Activated naive CD8-positive, alpha-beta T cell treated with anti-CD3 and anti-CD28 coated beads, Interleukin-2, amount 10 ng/mL, durations not matched to agents 7 days and 5 days (primary cell): ENCODE measurements at regions not wholly inside any gene's neighbourhood (a gene's known extent, or its start where the extent isn't known, plus 50 kb on each side); places are given as distances from the start of the nearest gene placed in this dataset.
A peak's percentile ranks its signal among the peaks of the same experiment; 100 is the strongest.
"Not testable (repeated sequence)": the region's sequence is repeated elsewhere in the genome, so short reads cannot be mapped to it uniquely, and the experiment has no call there.

Experiments
- ATAC-seq: fragments of 150-1000 bp; cut with Tn5 transposase; one replicate; pipeline ENCODE4 v1.10.0; 2021; ENCODE audit warnings: low read depth, moderate library complexity
- POLR2A ChIA-PET: fragments of 350-600 bp; sonication (Branson Sonifier 250); formaldehyde crosslinking; loops from one replicate; lab custom pipeline; 2021; ENCODE audit warnings: antibody characterized with exemption; lab: Charles Lee
- DNase-seq: peaks from one replicate; pipeline ENCODE4 v3.0.0; 2021
- H3K27ac Mint-ChIP-seq: one replicate; pipeline ENCODE4 v1.8.0; 2022; ENCODE audit warnings: mild to moderate bottlenecking, mixed read lengths
- H3K27me3 Mint-ChIP-seq: one replicate; pipeline ENCODE4 v1.8.0; 2022; ENCODE audit warnings: mild to moderate bottlenecking, moderate library complexity, mixed read lengths
- H3K36me3 Mint-ChIP-seq: one replicate; pipeline ENCODE4 v1.8.0; 2021; ENCODE audit warnings: mild to moderate bottlenecking, mixed read lengths
- H3K4me1 Mint-ChIP-seq: one replicate; pipeline ENCODE4 v1.8.0; 2021; ENCODE audit warnings: mixed read lengths
- H3K4me3 Mint-ChIP-seq: one replicate; pipeline ENCODE4 v1.8.0; 2022; ENCODE audit warnings: mild to moderate bottlenecking, moderate library complexity, mixed read lengths
- H3K9me3 Mint-ChIP-seq: one replicate; pipeline ENCODE4 v1.8.0; 2021; ENCODE audit warnings: mixed read lengths

- Mint-ChIP-seq H3K9me3 (no peaks in the 10 kb centered on the region), H3K36me3 (no peaks in the 10 kb centered on the region), H3K27ac (no peak overlapping the region), H3K27me3 (peaks cover 73% of the 10 kb centered on the region), H3K4me3 (no peak overlapping the region), H3K4me1 (peaks cover 5% of the 10 kb centered on the region)
- ATAC-seq: no peak
- POLR2A ChIA-PET: no interaction called here
- DNase-seq: no peak
Observed at GRCh38 chr10:100661520-100661919, 83.9 kb upstream of the PAX2 start.

DNA sequence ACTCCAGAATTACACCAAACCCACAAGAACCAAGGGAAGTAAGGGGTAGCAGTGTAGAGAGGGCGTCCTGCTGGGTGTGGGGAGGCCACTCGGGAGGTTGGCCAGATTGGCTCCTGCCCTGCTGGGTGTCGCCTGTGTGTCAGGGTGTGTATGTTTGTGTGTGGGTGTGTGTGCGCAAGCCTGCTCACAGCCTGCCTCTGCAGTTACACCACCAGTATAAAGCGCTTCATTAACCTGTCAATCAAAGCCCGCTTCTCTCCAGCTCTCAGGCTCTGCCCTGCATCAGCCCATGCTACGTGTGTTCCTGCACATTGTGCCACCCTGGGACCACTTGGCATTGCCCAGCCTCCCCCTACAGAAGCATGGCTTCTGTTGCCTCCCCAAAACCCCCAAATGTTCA, 83.3 kb upstream of the PAX2 start:
- Mint-ChIP-seq H3K36me3 (no peaks in the 10 kb centered on the region), H3K4me1 (peaks cover 5% of the 10 kb centered on the region), H3K27me3 (peaks cover 69% of the 10 kb centered on the region), H3K9me3 (no peaks in the 10 kb centered on the region), H3K27ac (no peak overlapping the region), H3K4me3 (no peak overlapping the region)
- no peak for DNase-seq
- ATAC-seq: no peak
- POLR2A ChIA-PET: no interaction called here

DNA sequence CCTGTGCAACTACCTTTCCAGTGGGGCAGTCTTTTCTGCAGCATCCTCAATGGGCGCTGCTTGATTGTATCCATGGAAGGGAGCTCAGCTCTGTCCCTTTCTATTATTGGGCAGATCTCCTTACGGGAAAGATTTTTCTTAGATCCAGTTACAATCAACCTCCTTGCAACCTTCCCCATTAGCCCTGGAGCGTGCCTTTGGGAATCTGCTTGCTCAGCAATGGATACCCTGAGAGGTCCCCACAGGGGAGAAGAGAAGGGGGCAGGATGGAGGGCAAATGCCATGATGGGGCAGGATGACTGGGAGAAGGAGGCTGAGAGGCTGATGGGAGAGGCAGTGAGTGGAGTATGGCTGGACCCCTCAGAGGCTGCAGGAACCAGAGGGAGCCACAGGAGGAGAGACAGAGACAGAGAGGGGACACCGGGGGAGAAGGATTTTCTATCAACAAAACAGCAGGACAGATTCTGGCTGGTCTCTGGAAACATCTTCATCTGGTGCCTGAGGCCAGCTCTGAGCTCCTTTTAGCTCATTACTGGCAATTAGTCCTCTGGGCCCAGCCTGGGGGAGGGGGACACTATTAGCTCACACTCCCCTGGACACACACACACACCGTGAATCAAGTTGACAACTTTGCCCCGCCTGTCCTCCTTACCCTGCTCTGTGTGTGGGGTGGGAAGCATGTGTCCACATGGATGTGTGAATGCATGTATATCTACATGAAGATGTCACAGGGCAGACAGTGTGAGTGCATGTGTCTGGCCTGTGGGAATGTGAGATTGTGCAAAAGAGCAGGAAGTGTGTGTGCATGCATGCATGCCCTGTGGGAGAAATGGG, 80.8 kb upstream of the PAX2 start:
- H3K27ac Mint-ChIP-seq: no peak overlapping the region
- no peak for DNase-seq
- no peak overlapping the region for H3K4me3 Mint-ChIP-seq
- H3K9me3 Mint-ChIP-seq: no peaks in the 10 kb centered on the region
- H3K4me1 Mint-ChIP-seq: peaks cover 2% of the 10 kb centered on the region
- H3K36me3 Mint-ChIP-seq: no peaks in the 10 kb centered on the region
- ATAC-seq: no peak
- H3K27me3 Mint-ChIP-seq: peaks cover 59% of the 10 kb centered on the region
- POLR2A ChIA-PET: no interaction called here

GRCh38 chr10:100666634-100667033, 78.7 kb upstream of the PAX2 start:
- not testable (repeated sequence) for H3K9me3 Mint-ChIP-seq, H3K4me1 Mint-ChIP-seq
- H3K27me3 Mint-ChIP-seq: peaks cover 55% of the 10 kb centered on the region

DNA sequence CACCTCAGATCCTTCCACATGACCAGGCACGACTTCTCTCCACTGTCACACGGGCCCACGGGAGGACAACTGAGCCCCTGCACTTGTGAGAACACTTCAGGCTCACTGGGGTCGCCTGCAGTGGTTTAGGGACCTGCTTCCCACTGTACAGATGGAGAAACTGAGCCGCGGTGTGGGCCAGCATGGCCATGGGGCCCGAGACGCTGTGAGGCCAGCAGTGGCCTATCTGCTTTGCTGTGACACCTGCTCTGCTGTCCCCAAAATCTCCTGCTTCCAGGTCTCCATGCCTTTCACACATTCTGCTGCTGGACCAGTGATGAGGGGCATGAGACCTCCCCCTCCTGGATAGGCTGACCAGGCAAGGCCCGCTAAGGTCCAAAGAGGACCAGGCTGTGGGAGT, 75.8 kb upstream of the PAX2 start:
- no peaks in the 10 kb centered on the region for H3K36me3 Mint-ChIP-seq
- H3K27me3 Mint-ChIP-seq: peaks cover 57% of the 10 kb centered on the region
- peaks cover 3% of the 10 kb centered on the region for H3K4me1 Mint-ChIP-seq
- no peak overlapping the region for H3K4me3 Mint-ChIP-seq
- POLR2A ChIA-PET: no interaction called here
- DNase-seq (no peak), ATAC-seq (no peak)
- H3K9me3 Mint-ChIP-seq: no peaks in the 10 kb centered on the region
- no peak overlapping the region for H3K27ac Mint-ChIP-seq

More at GRCh38 chr10:100666634-100667033, 78.7 kb upstream of the PAX2 start:
- H3K27ac Mint-ChIP-seq, H3K36me3 Mint-ChIP-seq, H3K4me3 Mint-ChIP-seq, ATAC-seq, DNase-seq, POLR2A ChIA-PET: not testable (repeated sequence)

GRCh38 chr10:100670368-100670767, 75.0 kb upstream of the PAX2 start:
- POLR2A ChIA-PET: interaction anchor here (0.6 kb wide), 1 partner anchor 426 kb away, joined by 4 read pairs; no protein-coding TSS in a partner anchor
- Mint-ChIP-seq H3K4me1 (peaks cover 3% of the 10 kb centered on the region), H3K9me3 (no peaks in the 10 kb centered on the region), H3K27ac (no peak overlapping the region), H3K27me3 (peaks cover 53% of the 10 kb centered on the region), H3K36me3 (no peaks in the 10 kb centered on the region), H3K4me3 (no peak overlapping the region)
- ATAC-seq: no peak
- no peak for DNase-seq

DNA sequence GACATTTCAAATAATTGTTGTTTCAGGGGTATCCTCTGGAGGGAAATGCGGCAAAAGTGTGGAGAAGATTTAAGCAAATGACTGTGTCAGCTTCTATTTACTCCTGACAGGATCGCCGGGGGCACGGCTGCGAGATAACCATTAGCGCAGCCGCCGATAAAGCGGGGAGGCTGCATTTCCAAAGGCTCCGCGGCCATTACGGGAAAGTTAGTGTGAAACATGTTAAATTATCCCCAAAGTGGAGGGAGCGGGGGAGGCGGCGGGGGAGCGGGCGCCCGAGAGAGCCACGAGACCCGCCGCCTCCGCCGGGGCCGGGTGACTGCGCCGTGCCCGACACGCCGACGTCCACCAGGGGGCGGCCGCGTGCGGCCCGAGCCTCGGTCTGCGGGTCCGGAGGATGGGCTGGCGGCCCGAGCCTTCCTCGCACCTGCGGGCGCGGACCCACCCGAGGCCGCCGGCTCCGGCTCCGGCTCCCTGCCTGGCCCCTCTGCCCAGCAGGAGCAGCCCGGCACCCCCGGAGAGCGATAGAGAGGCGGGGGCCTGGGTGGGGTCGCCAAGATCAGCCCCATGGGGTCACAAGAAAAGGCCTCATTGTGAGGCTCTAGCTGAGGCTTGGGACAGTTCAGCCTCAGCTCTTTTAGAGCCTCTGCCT, 74.4 kb upstream of the PAX2 start:
- H3K4me3 Mint-ChIP-seq: peak overlapping the region; percentile 25
- peak; percentile 88 for ATAC-seq

GRCh38 chr10:100672199-100672598, 73.2 kb upstream of the PAX2 start:
- DNase-seq: no peak
- ATAC-seq: no peak
- POLR2A ChIA-PET: no interaction called here
- Mint-ChIP-seq H3K4me3 (no peak overlapping the region), H3K36me3 (no peaks in the 10 kb centered on the region), H3K9me3 (no peaks in the 10 kb centered on the region), H3K4me1 (peaks cover 3% of the 10 kb centered on the region), H3K27ac (no peak overlapping the region), H3K27me3 (peaks cover 58% of the 10 kb centered on the region)

More for the DNA sequence above, 74.4 kb upstream of the PAX2 start:
- no peak overlapping the region for H3K27ac Mint-ChIP-seq
- no peaks in the 10 kb centered on the region for H3K36me3 Mint-ChIP-seq
- H3K4me1 Mint-ChIP-seq: peaks cover 3% of the 10 kb centered on the region
- H3K9me3 Mint-ChIP-seq: no peaks in the 10 kb centered on the region
- peak; percentile 84 for DNase-seq
- POLR2A ChIA-PET: interaction anchor here (0.6 kb wide), 1 partner anchor 426 kb away, joined by 4 read pairs; no protein-coding TSS in a partner anchor
- H3K27me3 Mint-ChIP-seq: peaks cover 55% of the 10 kb centered on the region

- Mint-ChIP-seq H3K4me3 (no peak overlapping the region), H3K36me3 (no peaks in the 10 kb centered on the region), H3K9me3 (no peaks in the 10 kb centered on the region), H3K27ac (no peak overlapping the region), H3K27me3 (peaks cover 62% of the 10 kb centered on the region), H3K4me1 (peaks cover 2% of the 10 kb centered on the region)
- DNase-seq (no peak), ATAC-seq (no peak)
- POLR2A ChIA-PET: interaction anchor here (0.6 kb wide), 1 partner anchor 876 kb away, joined by 4 read pairs; no protein-coding TSS in a partner anchor
Observed at GRCh38 chr10:100677290-100677945, 68.0 kb upstream of the PAX2 start.

DNA sequence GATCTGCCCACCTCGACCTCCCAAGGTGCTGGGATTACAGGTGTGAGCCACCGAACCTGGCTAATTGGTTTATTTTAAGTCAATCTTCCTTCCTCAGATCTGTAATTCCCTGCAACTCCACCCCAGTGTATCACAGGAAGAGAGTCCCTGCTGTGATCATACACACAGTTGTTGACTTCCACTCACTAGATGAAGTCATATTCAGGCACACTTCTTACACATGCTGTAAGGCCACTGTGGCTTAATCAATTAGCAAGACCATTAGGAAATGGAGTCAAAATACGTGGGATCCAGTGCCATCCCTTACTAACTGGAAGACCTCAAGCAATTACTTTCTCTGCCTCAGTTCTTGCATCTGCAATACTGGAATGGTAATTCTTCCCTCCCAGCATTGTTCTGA, 66.1 kb upstream of the PAX2 start:
- Mint-ChIP-seq H3K9me3 (no peaks in the 10 kb centered on the region), H3K36me3 (no peaks in the 10 kb centered on the region), H3K4me3 (no peak overlapping the region), H3K4me1 (peaks cover 3% of the 10 kb centered on the region), H3K27ac (no peak overlapping the region), H3K27me3 (peaks cover 68% of the 10 kb centered on the region)
- no peak for DNase-seq
- no peak for ATAC-seq
- POLR2A ChIA-PET: no interaction called here

DNA sequence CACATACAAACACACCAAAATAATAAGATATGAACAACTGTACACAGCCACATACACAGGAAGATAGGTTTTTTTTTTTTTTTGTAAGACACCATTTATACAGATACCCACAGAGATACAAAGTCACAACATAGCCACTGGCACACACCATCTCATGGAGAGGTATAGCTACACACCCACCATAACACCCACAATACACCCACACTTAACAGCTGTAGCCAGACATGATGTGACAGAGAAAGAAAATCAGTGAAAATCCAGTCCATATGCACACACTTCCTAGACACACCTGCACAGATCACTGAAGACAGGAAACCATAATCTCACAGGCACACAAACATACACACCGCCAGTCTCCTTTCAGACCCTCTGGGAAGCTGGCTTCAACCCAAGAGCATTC, 62.4 kb upstream of the PAX2 start:
- no peak for ATAC-seq
- Mint-ChIP-seq H3K9me3 (no peaks in the 10 kb centered on the region), H3K36me3 (no peaks in the 10 kb centered on the region), H3K4me3 (no peak overlapping the region), H3K27me3 (peaks cover 88% of the 10 kb centered on the region), H3K4me1 (peaks cover 3% of the 10 kb centered on the region), H3K27ac (no peak overlapping the region)
- no peak for DNase-seq
- POLR2A ChIA-PET: no interaction called here

DNA sequence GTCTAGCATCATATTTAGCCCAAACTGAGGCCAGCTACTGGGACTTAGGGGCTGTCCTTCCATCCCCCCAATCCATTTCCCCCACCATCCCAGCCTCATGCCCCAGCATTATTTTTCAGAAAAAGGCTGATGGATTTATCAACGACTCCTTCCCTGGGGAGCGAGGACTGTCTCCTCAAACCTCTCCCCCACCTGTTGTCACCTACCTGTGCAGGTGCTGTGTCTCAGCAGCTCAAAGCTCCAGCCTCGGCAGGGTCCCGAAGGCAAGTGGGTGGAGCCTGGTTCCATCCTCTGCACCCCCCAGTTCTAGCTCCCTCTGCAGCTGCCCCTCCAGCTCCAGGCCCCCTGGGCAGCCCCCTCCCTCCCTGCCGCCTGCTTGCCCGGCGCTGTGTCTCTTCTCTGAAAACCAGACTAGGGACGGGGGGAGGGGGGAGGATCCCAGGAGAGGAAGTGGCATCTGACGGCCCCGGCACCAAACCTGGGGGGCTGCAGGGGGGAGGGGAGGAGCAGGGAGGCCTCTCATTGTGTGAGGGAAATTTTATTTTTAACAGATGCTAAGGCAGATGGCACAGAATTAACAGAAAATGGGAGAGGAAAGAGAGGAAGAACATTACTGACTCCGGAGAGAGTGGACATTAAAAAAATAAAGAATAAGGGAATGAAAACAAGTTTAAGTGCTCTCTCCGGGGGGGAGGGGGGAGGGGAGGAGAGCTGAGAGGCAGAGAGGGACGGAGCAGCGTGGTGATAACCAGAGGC, 61.7 kb upstream of the PAX2 start:
- no peak overlapping the region for H3K27ac Mint-ChIP-seq
- H3K9me3 Mint-ChIP-seq: no peaks in the 10 kb centered on the region
- peaks cover 3% of the 10 kb centered on the region for H3K4me1 Mint-ChIP-seq
- DNase-seq: no peak
- H3K27me3 Mint-ChIP-seq: peaks cover 88% of the 10 kb centered on the region
- no peaks in the 10 kb centered on the region for H3K36me3 Mint-ChIP-seq
- H3K4me3 Mint-ChIP-seq: no peak overlapping the region
- ATAC-seq: no peak
- POLR2A ChIA-PET: no interaction called here

DNA sequence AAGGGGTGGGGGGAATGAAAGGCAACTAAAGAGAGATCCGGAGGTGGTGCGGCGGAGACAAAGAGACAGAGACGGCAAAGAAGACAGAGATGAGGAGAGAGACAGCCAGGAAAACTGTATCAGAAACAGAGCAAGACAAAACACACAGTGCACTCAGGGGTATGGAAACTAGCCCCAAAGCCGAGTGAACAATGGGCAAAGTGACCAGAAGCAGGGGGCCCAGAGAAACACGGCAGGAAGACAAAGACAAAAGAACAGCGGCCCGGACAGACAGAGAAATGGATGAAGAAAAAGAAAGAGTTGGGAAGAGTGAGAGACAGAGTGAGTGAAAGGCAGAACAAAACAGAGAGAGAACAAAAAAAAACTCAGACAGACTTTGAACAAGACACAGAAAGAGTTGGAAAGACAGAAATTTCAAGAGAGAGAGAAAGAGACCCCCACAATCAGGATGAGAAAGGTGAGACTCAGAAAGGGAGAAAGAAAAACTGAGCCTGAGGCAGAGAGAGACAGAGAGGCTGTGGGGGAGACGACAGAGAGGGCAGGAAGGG, 60.6 kb upstream of the PAX2 start:
- H3K4me3 Mint-ChIP-seq: no peak overlapping the region
- H3K27ac Mint-ChIP-seq: no peak overlapping the region
- no peaks in the 10 kb centered on the region for H3K36me3 Mint-ChIP-seq
- H3K27me3 Mint-ChIP-seq: peaks cover 87% of the 10 kb centered on the region
- peaks cover 3% of the 10 kb centered on the region for H3K4me1 Mint-ChIP-seq
- ATAC-seq (no peak), DNase-seq (no peak)
- no peaks in the 10 kb centered on the region for H3K9me3 Mint-ChIP-seq
- POLR2A ChIA-PET: no interaction called here
